ENCODE measurements at regions not wholly inside any gene's neighbourhood (a gene's known extent, or its start where the extent isn't known, plus 50 kb on each side); places are given as distances from the start of the nearest gene placed in this dataset.

DNA sequence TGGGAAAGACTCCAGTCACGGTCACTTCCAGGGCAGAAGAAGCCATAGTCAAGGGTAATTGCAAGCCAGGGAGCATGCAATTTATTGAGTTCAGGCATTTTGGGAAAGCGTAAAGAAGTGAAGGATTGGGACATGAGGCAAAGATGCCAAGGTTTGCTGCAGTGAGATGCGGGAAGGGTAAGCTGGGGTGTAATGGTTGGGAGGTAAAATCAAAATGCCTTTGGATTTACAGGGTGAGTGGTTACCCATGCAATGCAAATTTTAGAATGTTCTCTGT lies 167.5 kb downstream of the BRMS1L start:
- Histone ChIP-seq H3F3A (ENCODE audit: low read depth) (no peaks in the 10 kb centered on the region), H4K20me1 (ENCODE audit: insufficient read depth, low read length, poor library complexity, severe bottlenecking) (no peaks in the 10 kb centered on the region), H3K4me2 (ENCODE audit: low read depth, low read length, poor library complexity, severe bottlenecking) (no peak overlapping the region), H3K9ac (ENCODE audit: low read depth, low read length, poor library complexity, severe bottlenecking) (no peak overlapping the region), H3K4me1 (ENCODE audit: insufficient read depth, low read length, poor library complexity, severe bottlenecking) (no peaks in the 10 kb centered on the region), H3K9me3 (ENCODE audit: insufficient read depth, low read depth, low read length) (no peaks in the 10 kb centered on the region), H3K9me2 (replicated peaks; ENCODE audit: low read depth, low read length) (0 out of 2 replicates have a peak, but pooled peaks cover 3% of the 10 kb centered on the region), H3K36me3 (ENCODE audit: insufficient read depth, low read length) (no peaks in the 10 kb centered on the region), H3K79me2 (ENCODE audit: insufficient read depth, low read length) (no peaks in the 10 kb centered on the region), H2AFZ (ENCODE audit: low read length) (no peak overlapping the region), H3K4me3 (ENCODE audit: low read length, poor library complexity, severe bottlenecking) (no peak overlapping the region), H3K27me3 (ENCODE audit: insufficient read depth, low read length, poor library complexity, severe bottlenecking) (no peaks in the 10 kb centered on the region)
- TF ChIP-seq EZH2phosphoT487 (IDR thresholded peaks at IDR 0.05; ENCODE audit: borderline replicate concordance) = no peak
- TF ChIP-seq CTCF (conservative IDR thresholded peaks at IDR 0.05; ENCODE audit: low read length) = no peak

GRCh38 chr14:35992816-35993683 lies 166.9 kb downstream of the BRMS1L start:
- no peak overlapping the region for H3K4me3 ChIP-seq (ENCODE audit: low read length, poor library complexity, severe bottlenecking)
- H3K9me3 ChIP-seq (ENCODE audit: insufficient read depth, low read depth, low read length) = no peaks in the 10 kb centered on the region
- H3K4me2 ChIP-seq (ENCODE audit: low read depth, low read length, poor library complexity, severe bottlenecking) = no peak overlapping the region
- H4K20me1 ChIP-seq (ENCODE audit: insufficient read depth, low read length, poor library complexity, severe bottlenecking) = no peaks in the 10 kb centered on the region
- H2AFZ ChIP-seq (ENCODE audit: low read length) = no peak overlapping the region
- H3K9me2 ChIP-seq (replicated peaks; ENCODE audit: low read depth, low read length) = 0 out of 2 replicates have a peak, but pooled peaks cover 3% of the 10 kb centered on the region
- H3K4me1 ChIP-seq (ENCODE audit: insufficient read depth, low read length, poor library complexity, severe bottlenecking) = no peaks in the 10 kb centered on the region
- TF ChIP-seq EZH2phosphoT487 (IDR thresholded peaks at IDR 0.05; ENCODE audit: borderline replicate concordance) (no peak), CTCF (conservative IDR thresholded peaks at IDR 0.05; ENCODE audit: low read length) (no peak)
- no peaks in the 10 kb centered on the region for H3F3A ChIP-seq (ENCODE audit: low read depth)
- H3K9ac ChIP-seq (ENCODE audit: low read depth, low read length, poor library complexity, severe bottlenecking) = no peak overlapping the region
- no peaks in the 10 kb centered on the region for H3K79me2 ChIP-seq (ENCODE audit: insufficient read depth, low read length)
- no peaks in the 10 kb centered on the region for H3K36me3 ChIP-seq (ENCODE audit: insufficient read depth, low read length)
- H3K27me3 ChIP-seq (ENCODE audit: insufficient read depth, low read length, poor library complexity, severe bottlenecking) = no peaks in the 10 kb centered on the region

- Histone ChIP-seq H3K79me2 (ENCODE audit: insufficient read depth, low read length) (no peaks in the 10 kb centered on the region), H3K4me3 (ENCODE audit: low read length, poor library complexity, severe bottlenecking) (no peak overlapping the region), H4K20me1 (ENCODE audit: insufficient read depth, low read length, poor library complexity, severe bottlenecking) (no peaks in the 10 kb centered on the region), H3K4me1 (ENCODE audit: insufficient read depth, low read length, poor library complexity, severe bottlenecking) (no peaks in the 10 kb centered on the region), H3K4me2 (ENCODE audit: low read depth, low read length, poor library complexity, severe bottlenecking) (no peak overlapping the region), H3K9me2 (replicated peaks; ENCODE audit: low read depth, low read length) (0 out of 2 replicates have a peak, but pooled peaks cover 3% of the 10 kb centered on the region), H2AFZ (ENCODE audit: low read length) (no peak overlapping the region), H3F3A (ENCODE audit: low read depth) (no peaks in the 10 kb centered on the region), H3K9me3 (ENCODE audit: insufficient read depth, low read depth, low read length) (no peaks in the 10 kb centered on the region), H3K9ac (ENCODE audit: low read depth, low read length, poor library complexity, severe bottlenecking) (no peak overlapping the region), H3K36me3 (ENCODE audit: insufficient read depth, low read length) (no peaks in the 10 kb centered on the region), H3K27me3 (ENCODE audit: insufficient read depth, low read length, poor library complexity, severe bottlenecking) (no peaks in the 10 kb centered on the region)
- TF ChIP-seq EZH2phosphoT487 (IDR thresholded peaks at IDR 0.05; ENCODE audit: borderline replicate concordance) = no peak
- TF ChIP-seq CTCF (conservative IDR thresholded peaks at IDR 0.05; ENCODE audit: low read length) = no peak
Measured at GRCh38 chr14:35991356-35991755, 165.2 kb downstream of the BRMS1L start.

Data from Loucy (cell line).